Panc1 (cell line): ENCODE measurements at regions not wholly inside any gene's neighbourhood (a gene's known extent, or its start where the extent isn't known, plus 50 kb on each side); places are given as distances from the start of the nearest gene placed in this dataset.

ENCODE experiments used
- ATAC-seq: fragments of 200-7000 bp; cut with Tn5 transposase; 2 replicates; pipeline ENCODE4 v1.9.1; 2020; ENCODE audit warnings: mild to moderate bottlenecking, moderate library complexity
- BruUV-seq: library from RNA; stranded (reverse); fragments of 400-500 nt; replicated peaks from 2 replicates; lab custom pipeline; 2021; lab: Mats Ljungman, UMichigan
- CTCF ChIA-PET: fragments of 300-600 bp; sonication (Branson Sonifier 250); formaldehyde crosslinking; loops from one replicate; lab custom pipeline; 2022; ENCODE audit warnings: antibody characterized with exemption; lab: Charles Lee
- POLR2A ChIA-PET: fragments of 300-600 bp; sonication (Branson Sonifier 250); formaldehyde crosslinking; loops from one replicate; lab custom pipeline; 2022; ENCODE audit warnings: antibody characterized with exemption; lab: Charles Lee
- DNase-seq: peaks from one replicate; pipeline ENCODE4 v3.0.0-alpha.2; 2010; ENCODE audit warnings: low read depth, low spot score
- H3K27ac ChIP-seq: 2 replicates; pipeline ENCODE4 v1.5.1; 2011; ENCODE audit warnings: mild to moderate bottlenecking, low read length, inconsistent platforms
- H3K27me3 ChIP-seq: fragments of 200-500 bp; sonication (Bioruptor generic); 2 replicates; pipeline ENCODE4 v1.6.0; 2014; ENCODE audit warnings: low read length, inconsistent platforms; ENCODE audit not compliant: control insufficient read depth, insufficient read depth
- H3K36me3 ChIP-seq: fragments of 200-500 bp; sonication (Bioruptor generic); 2 replicates; pipeline ENCODE4 v1.5.1; 2014; ENCODE audit warnings: inconsistent platforms, mild to moderate bottlenecking, low read length, moderate library complexity; ENCODE audit not compliant: control insufficient read depth, insufficient read depth
- H3K4me1 ChIP-seq: 2 replicates; pipeline ENCODE4 v1.5.1; 2011; ENCODE audit warnings: inconsistent platforms, mild to moderate bottlenecking, low read length, moderate library complexity; ENCODE audit not compliant: control insufficient read depth, insufficient read depth
- H3K4me3 ChIP-seq, 2 experiments: 2 replicates each; pipeline ENCODE4 v1.5.1; 2011 to 2012; ENCODE audit warnings: low read depth in 2 of 2, low read length in 2 of 2, mild to moderate bottlenecking in 2 of 2, inconsistent platforms in 1 of 2, moderate library complexity in 1 of 2
- H3K9me3 ChIP-seq: fragments of 200-500 bp; sonication (Bioruptor generic); 2 replicates; pipeline ENCODE4 v1.5.1; 2014; ENCODE audit warnings: low read depth, mild to moderate bottlenecking, inconsistent platforms, low read length, moderate library complexity; ENCODE audit not compliant: control insufficient read depth, insufficient read depth
- CTCF ChIP-seq: fragments of 450-650 bp; IDR thresholded peaks from 2 replicates; pipeline ENCODE4 v1.5.1; 2017; ENCODE audit warnings: mild to moderate bottlenecking
- POLR2AphosphoS5 ChIP-seq: IDR thresholded peaks from 2 replicates; pipeline ENCODE4 v1.6.1; 2012; ENCODE audit warnings: mild to moderate bottlenecking, low read depth, low read length, moderate library complexity
- REST ChIP-seq, 2 experiments: IDR thresholded peaks; 2 replicates each; pipeline ENCODE4 v1.6.1; 2011 to 2012; ENCODE audit warnings: low read depth in 2 of 2, control low read depth in 1 of 2, low read length in 1 of 2, mild to moderate bottlenecking in 1 of 2, moderate library complexity in 1 of 2; ENCODE audit not compliant: insufficient read depth in 1 of 2
- SIN3A ChIP-seq: IDR thresholded peaks from 2 replicates; pipeline ENCODE4 v1.6.1; 2012; ENCODE audit warnings: low read depth, mild to moderate bottlenecking, low read length, moderate library complexity, borderline replicate concordance; ENCODE audit not compliant: insufficient read depth
- TCF7L2 ChIP-seq: IDR thresholded peaks from 2 replicates; pipeline ENCODE4 v1.6.1; 2011; ENCODE audit warnings: mild to moderate bottlenecking, low read depth, low read length, inconsistent platforms
- in situ Hi-C: cut with HindIII; loops from 2 replicates; pipeline ENCODE4 v1.10.0; 2016; ENCODE audit warnings: low sequenced_read_pairs, low pct_unique_long_range_greater_than_20kb
- intact Hi-C: fragments of 100-400 bp; cut with micrococcal nuclease; formaldehyde crosslinking; loops from one replicate; pipeline ENCODE4 v1.10.0; 2022; ENCODE audit not compliant: unreplicated experiment

- CTCF ChIA-PET, result no interaction called here
- ATAC-seq, result no peak
Measured at GRCh38 chr7:8982338-8982992, 549.1 kb downstream of the NXPH1 start.

DNA sequence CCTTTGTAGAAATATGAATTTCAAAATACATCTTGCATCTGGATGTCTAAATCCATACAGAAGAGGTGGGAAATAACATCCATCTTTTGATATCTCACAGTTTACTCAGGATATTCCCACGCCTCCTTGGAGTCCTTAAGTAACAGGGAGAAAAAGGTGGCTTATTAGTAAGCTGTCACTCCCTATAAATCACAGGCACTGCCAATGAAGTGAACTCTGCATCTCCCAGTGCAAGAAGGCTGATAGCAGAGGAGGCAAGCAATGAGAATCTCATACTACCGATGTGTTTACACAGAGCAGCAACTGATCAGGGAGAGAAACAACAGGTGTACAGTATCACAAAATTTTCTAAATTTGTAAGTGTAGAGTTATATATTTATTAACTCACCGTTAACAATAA lies 551.8 kb downstream of the NXPH1 start:
- BruUV-seq, result no TSS peak
- intact Hi-C loops (no loop called here), in situ Hi-C loops (no loop called here)
- POLR2A ChIA-PET, result no interaction called here
- peaks cover 4% of the 10 kb centered on the region; the same call in 1 of the 2 replicates for H3K9me3 ChIP-seq
- H3K27ac ChIP-seq, result no peak overlapping the region
- no peaks in the 10 kb centered on the region for H3K4me1 ChIP-seq
- no peak for ATAC-seq
- DNase-seq, result no peak
- H3K4me3 ChIP-seq, result no peak overlapping the region
- no peak for TF ChIP-seq TCF7L2
- no peak for TF ChIP-seq POLR2AphosphoS5
- TF ChIP-seq REST (IDR thresholded peaks at IDR 0.05; ENCODE audit: insufficient read depth in 1 of 2, low read depth in 2 of 2, low read length in 1 of 2), result no peak
- TF ChIP-seq SIN3A, result no peak
- no peak for TF ChIP-seq CTCF
- H3K27me3 ChIP-seq, result no peaks in the 10 kb centered on the region
- CTCF ChIA-PET, result no interaction called here
- H3K36me3 ChIP-seq, result no peaks in the 10 kb centered on the region

More at GRCh38 chr7:8982338-8982992, 549.1 kb downstream of the NXPH1 start:
- Histone ChIP-seq H3K36me3 (no peaks in the 10 kb centered on the region), H3K27me3 (no peaks in the 10 kb centered on the region), H3K9me3 (no peaks in the 10 kb centered on the region), H3K4me1 (no peaks in the 10 kb centered on the region), H3K4me3 (no peak overlapping the region), H3K27ac (no peak overlapping the region)
- no peak for DNase-seq
- TF ChIP-seq POLR2AphosphoS5 (no peak), CTCF (no peak)
- intact Hi-C loops, result no loop called here
- POLR2A ChIA-PET, result no interaction called here
- BruUV-seq, result no TSS peak
- in situ Hi-C loops, result no loop called here
